K562 (cell line): ENCODE measurements at regions not wholly inside any gene's neighbourhood (a gene's known extent, or its start where the extent isn't known, plus 50 kb on each side); places are given as distances from the start of the nearest gene placed in this dataset.

ENCODE experiments used
- ATAC-seq: fragments of 200-7000 bp; cut with Tn5 transposase; 3 replicates; pipeline ENCODE4 v1.9.1; 2020; ENCODE audit warnings: moderate library complexity
- BruUV-seq: library from RNA; stranded (reverse); fragments of 400-500 nt; replicated peaks from 2 replicates; lab custom pipeline; 2021; lab: Mats Ljungman, UMichigan
- CTCF ChIA-PET: fragments of 300-600 bp; formaldehyde crosslinking; extraction: SDS; loops from one replicate; lab custom pipeline; 2021; ENCODE audit warnings: low intra/inter-chr PET ratio; lab: Yijun Ruan, JAX
- POLR2A ChIA-PET: fragments of 300-600, 350-650 bp; sonication (Branson Sonifier 250); formaldehyde crosslinking; extraction: SDS; loops from one replicate; lab custom pipeline; 2021; ENCODE audit warnings: antibody characterized with exemption, inconsistent platforms; lab: Yijun Ruan, JAX
- DNase-seq, 4 experiments: peaks; one replicate each; pipeline versions ENCODE4 v3.0.0 to v3.0.0-alpha.2; 2011 to 2018; ENCODE audit warnings: low spot score in 3 of 4, mixed read lengths in 3 of 4; ENCODE audit errors: extremely low read depth in 1 of 4
- FAIRE-seq: peaks from 2 replicates; lab custom pipeline; 2011; peaks lifted over from hg19 to GRCh38; lab: Jason Lieb, UNC
- H2AFZ ChIP-seq: 2 replicates; pipeline ENCODE4 v1.6.0; 2011; ENCODE audit warnings: low read depth, low read length, control low read depth, inconsistent platforms
- H3K27ac ChIP-seq: fragments of 200-600 bp; 3 replicates; pipeline ENCODE4 v1.8.0; 2011; ENCODE audit warnings: low read depth, mild to moderate bottlenecking, control low read depth, inconsistent platforms, low read length, moderate library complexity, mixed read lengths; ENCODE audit errors: extremely low read depth
- H3K27me3 ChIP-seq, 2 experiments: fragments of 300-600 bp in 1 of 2; 2 replicates in 1 of 2; 3 replicates in 1 of 2; pipeline versions ENCODE4 v1.6.0 to v1.8.0; 2011; ENCODE audit warnings: inconsistent platforms in 2 of 2, low read length in 2 of 2, mild to moderate bottlenecking in 1 of 2, mixed read lengths in 1 of 2, moderate library complexity in 1 of 2; ENCODE audit not compliant: control insufficient read depth in 2 of 2, insufficient read depth in 2 of 2
- H3K36me3 ChIP-seq: fragments of 300-600 bp; 3 replicates; pipeline ENCODE4 v1.8.0; 2011; ENCODE audit warnings: mild to moderate bottlenecking, low read length, inconsistent platforms; ENCODE audit not compliant: control insufficient read depth, insufficient read depth
- H3K4me1 ChIP-seq, 2 experiments: fragments of 200-600 bp in 1 of 2; replicated peaks in 1 of 2; 2 replicates in 1 of 2; 3 replicates in 1 of 2; pipeline versions ENCODE4 v1.5.1 to v1.8.0; 2011; ENCODE audit warnings: inconsistent platforms in 2 of 2, low read length in 2 of 2, mild to moderate bottlenecking in 1 of 2, mixed read lengths in 1 of 2, moderate library complexity in 1 of 2; ENCODE audit not compliant: control insufficient read depth in 2 of 2, insufficient read depth in 2 of 2
- H3K4me2 ChIP-seq: 2 replicates; pipeline ENCODE4 v1.6.1; 2011; ENCODE audit warnings: low read length, control low read depth, inconsistent platforms, mixed read lengths; ENCODE audit not compliant: insufficient read depth
- H3K4me3 ChIP-seq: fragments of 200-600 bp; sonication (generic), shearing (Covaris generic); 2 replicates; pipeline ENCODE4 v1.5.1; 2016; ENCODE audit warnings: control low read depth, inconsistent platforms
- H3K79me2 ChIP-seq: fragments of 200-600 bp; 3 replicates; pipeline ENCODE4 v1.8.0; 2011; ENCODE audit warnings: low read length, inconsistent platforms; ENCODE audit not compliant: control insufficient read depth, insufficient read depth
- H3K9ac ChIP-seq, 2 experiments: 2 replicates each; pipeline versions ENCODE4 v1.6.0 to v1.6.1; 2011; ENCODE audit warnings: low read depth in 2 of 2, low read length in 2 of 2, control low read depth in 1 of 2, inconsistent platforms in 1 of 2, mild to moderate bottlenecking in 1 of 2, mixed read lengths in 1 of 2; ENCODE audit not compliant: insufficient read depth in 1 of 2
- H3K9me1 ChIP-seq: one replicate; pipeline ENCODE4 v1.6.0; 2011; ENCODE audit warnings: inconsistent platforms, mild to moderate bottlenecking, low read length, moderate library complexity; ENCODE audit not compliant: control insufficient read depth, insufficient read depth
- H3K9me3 ChIP-seq: replicated peaks from 2 replicates; pipeline ENCODE4 v1.5.1; 2011; ENCODE audit warnings: low read depth, low read length, inconsistent platforms; ENCODE audit not compliant: control insufficient read depth, insufficient read depth
- H4K20me1 ChIP-seq: replicated peaks from 2 replicates; pipeline ENCODE4 v1.6.1; 2011; ENCODE audit warnings: low read length, inconsistent platforms, mixed read lengths; ENCODE audit not compliant: control insufficient read depth, insufficient read depth
- ARID2 ChIP-seq: fragments of 450-650 bp; IDR thresholded peaks from 2 replicates; pipeline ENCODE4 v1.6.1; 2017; ENCODE audit warnings: antibody characterized with exemption, mild to moderate bottlenecking
- ATF4 ChIP-seq: fragments of 450-650 bp; formaldehyde crosslinking; IDR thresholded peaks from 2 replicates; pipeline ENCODE4 v1.4.0; 2022; ENCODE audit warnings: mild to moderate bottlenecking, moderate library complexity
- ETV6 ChIP-seq, 3 experiments: fragments of 150-350 bp in 1 of 3; sonication (generic) in 1 of 3; formaldehyde crosslinking in 1 of 3; IDR thresholded peaks; 2 replicates each; pipeline versions ENCODE4 v1.6.1 to v1.8.0; 2014 to 2022; ENCODE audit warnings: borderline replicate concordance in 2 of 3, low read depth in 2 of 3, antibody characterized with exemption in 1 of 3, low read length in 1 of 3, mild to moderate bottlenecking in 1 of 3, missing genetic modification reagents in 1 of 3
- FOXK1 ChIP-seq: sonication (generic); formaldehyde crosslinking; IDR thresholded peaks from 2 replicates; pipeline ENCODE4 v1.8.0; 2022; ENCODE audit warnings: missing genetic modification reagents, mild to moderate bottlenecking, borderline replicate concordance
- GATA2 ChIP-seq: sonication (generic); formaldehyde crosslinking; IDR thresholded peaks from 2 replicates; pipeline ENCODE4 v1.4.0; 2020; ENCODE audit warnings: mild to moderate bottlenecking, missing genetic modification reagents
- HCFC1 ChIP-seq: IDR thresholded peaks from 2 replicates; pipeline ENCODE4 v1.6.1; 2012; ENCODE audit warnings: low read depth, low read length, improper control_type of control experiment
- RBFOX2 ChIP-seq: fragments of 200-400 bp; formaldehyde crosslinking; IDR thresholded peaks from 2 replicates; pipeline ENCODE4 v1.6.1; 2017; ENCODE audit warnings: low read depth, mild to moderate bottlenecking, low read length, moderate library complexity
- WGBS: fragments of 100-300 bp; shearing (Covaris generic); methylation state at CpG from one replicate; pipeline ENCODE4 v1.1.6; 2016; ENCODE audit warnings: low coverage, mixed read lengths; ENCODE audit not compliant: insufficient coverage; ENCODE audit errors: missing lambda C conversion rate; 5-methylcytosine and 5-hydroxymethylcytosine counted together
- in situ Hi-C: fragments of 300-500 bp; cut with MboI; formaldehyde crosslinking; loops from 4 replicates; pipeline ENCODE4 v1.15.0; 2018; ENCODE audit warnings: inconsistent platforms, mixed read lengths
- intact Hi-C: fragments of 100-400 bp; cut with micrococcal nuclease; formaldehyde crosslinking; loops from 2 replicates; pipeline ENCODE4 v1.14.2; 2022
- TF ChIP-seq, protein P1 (sequence below): fragments of 250-450 bp; sonication (Bioruptor Pico); IDR thresholded peaks from 2 replicates; pipeline ENCODE4 v1.8.0; 2022; ENCODE audit warnings: inconsistent platforms, mild to moderate bottlenecking, moderate library complexity, borderline replicate concordance

DNA sequence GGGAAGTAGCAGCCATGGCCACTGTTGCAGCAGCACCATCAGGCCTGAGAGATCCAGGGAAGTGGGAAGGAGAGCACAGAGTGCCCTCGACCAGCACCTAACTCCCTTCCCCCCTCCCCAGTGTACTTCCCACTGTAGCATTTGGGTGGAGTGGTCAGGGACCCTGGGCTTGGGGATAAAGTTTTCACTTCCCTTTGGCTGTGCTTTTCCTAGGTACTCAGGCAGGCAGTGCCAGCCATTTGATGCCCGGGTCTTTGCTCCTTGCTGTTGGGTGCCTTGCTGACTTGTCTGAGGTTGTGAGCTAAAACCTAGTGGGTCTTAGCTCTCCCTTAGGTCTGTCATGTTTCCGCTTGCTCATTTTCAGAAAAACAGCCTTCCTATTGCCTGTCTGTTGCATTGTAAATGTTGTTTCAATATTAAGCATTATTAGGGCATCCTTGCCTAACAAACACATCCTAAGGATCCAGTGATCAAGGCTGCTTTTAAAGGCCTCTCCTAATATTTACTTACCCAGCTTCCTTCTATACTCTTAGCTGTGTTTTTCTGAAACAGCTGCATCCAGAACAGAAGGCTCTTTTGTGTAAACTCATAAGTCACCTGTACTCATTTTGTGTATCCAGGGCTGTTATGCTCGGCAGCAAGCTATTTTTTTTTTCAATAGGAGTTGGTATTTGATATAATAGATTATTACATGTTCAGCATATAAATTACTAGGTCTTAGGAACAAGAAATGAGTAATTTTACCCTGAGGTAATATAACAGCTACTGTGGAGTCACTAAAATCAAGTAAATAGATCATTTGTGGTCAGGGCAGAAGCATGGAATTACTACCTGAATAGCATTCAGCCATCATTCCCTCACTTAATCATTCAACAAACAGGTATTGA lies 418.6 kb upstream of the PROX1 start:
- H3K9me1 ChIP-seq = no peaks in the 10 kb centered on the region
- TF ChIP-seq ARID2 (no peak), RBFOX2 (no peak), ATF4 (CRISPR knock-in tag) (no peak), ETV6 (IDR thresholded peaks at IDR 0.05; ENCODE audit: borderline replicate concordance in 1 of 2, low read depth in 2 of 2, low read length in 1 of 2) (no peak), ETV6 (CRISPR knock-in tag; IDR thresholded peaks at IDR 0.05; ENCODE audit: borderline replicate concordance) (no peak), FOXK1 (CRISPR knock-in tag) (no peak), HCFC1 (no peak), GATA2 (CRISPR knock-in tag) (no peak)
- TF ChIP-seq, protein P1, sequence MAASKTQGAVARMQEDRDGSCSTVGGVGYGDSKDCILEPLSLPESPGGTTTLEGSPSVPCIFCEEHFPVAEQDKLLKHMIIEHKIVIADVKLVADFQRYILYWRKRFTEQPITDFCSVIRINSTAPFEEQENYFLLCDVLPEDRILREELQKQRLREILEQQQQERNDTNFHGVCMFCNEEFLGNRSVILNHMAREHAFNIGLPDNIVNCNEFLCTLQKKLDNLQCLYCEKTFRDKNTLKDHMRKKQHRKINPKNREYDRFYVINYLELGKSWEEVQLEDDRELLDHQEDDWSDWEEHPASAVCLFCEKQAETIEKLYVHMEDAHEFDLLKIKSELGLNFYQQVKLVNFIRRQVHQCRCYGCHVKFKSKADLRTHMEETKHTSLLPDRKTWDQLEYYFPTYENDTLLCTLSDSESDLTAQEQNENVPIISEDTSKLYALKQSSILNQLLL (CRISPR knock-in tag) = no peak
- WGBS = 0% methylated on average over 4 of the region's 4 CpGs
- no peaks in the 10 kb centered on the region for H3K79me2 ChIP-seq
- ATAC-seq (no peak), DNase-seq (no peak), FAIRE-seq (no peak)
- no peak overlapping the region for H2AFZ ChIP-seq
- H3K4me2 ChIP-seq = no peak overlapping the region
- no peak overlapping the region for H3K27ac ChIP-seq
- H3K9me3 ChIP-seq = no peaks in the 10 kb centered on the region
- H3K27me3 ChIP-seq = peaks cover 0 to 6% of the 10 kb centered on the region in 2 experiments; a peak in 1 of 5 replicates
- no peaks in the 10 kb centered on the region for H3K4me1 ChIP-seq
- ChIA-PET POLR2A (interaction anchor here (0.7 kb wide), 1 partner anchor 181 kb away, joined by 3 read pairs; no protein-coding TSS in a partner anchor), CTCF (no interaction called here)
- intact Hi-C loops = no loop called here
- BruUV-seq = no TSS peak
- H3K4me3 ChIP-seq = no peak overlapping the region
- in situ Hi-C loops = no loop called here
- H3K9ac ChIP-seq = no peak overlapping the region
- H3K36me3 ChIP-seq = no peaks in the 10 kb centered on the region
- no peaks in the 10 kb centered on the region for H4K20me1 ChIP-seq
